ENCODE measurements at regions not wholly inside any gene's neighbourhood (a gene's known extent, or its start where the extent isn't known, plus 50 kb on each side); places are given as distances from the start of the nearest gene placed in this dataset.

DNA sequence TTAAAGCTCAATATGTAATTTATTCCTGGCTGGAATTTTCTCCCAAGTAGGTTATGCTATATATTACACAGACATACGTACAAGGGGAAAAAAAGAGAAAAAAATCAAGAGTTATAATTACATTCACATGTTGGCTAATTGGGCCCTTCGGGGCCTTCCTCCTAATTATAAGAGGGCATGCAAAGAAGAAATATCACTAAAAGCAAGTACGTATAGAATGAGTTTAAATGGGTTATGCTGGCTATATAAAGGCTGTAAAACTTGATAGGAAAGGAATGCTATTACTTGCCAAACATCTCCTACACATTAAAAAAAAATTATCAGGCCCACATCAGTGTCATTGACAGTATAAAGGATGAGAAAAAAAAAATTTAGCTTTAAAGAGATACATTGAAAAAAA lies 1396.1 kb upstream of the ADGRL4 start:
- intact Hi-C loops (cut with DNase I), result no loop called here
- Histone ChIP-seq H3K27me3 (no peaks in the 10 kb centered on the region), H3K9me3 (no peaks in the 10 kb centered on the region), H3K36me3 (no peaks in the 10 kb centered on the region), H3K4me1 (no peaks in the 10 kb centered on the region), H3K4me3 (no peak overlapping the region), H3K27ac (no peak overlapping the region)
- TF ChIP-seq POLR2A (IDR thresholded peaks at IDR 0.05) (no peak), POLR2AphosphoS5 (IDR thresholded peaks at IDR 0.05) (no peak), EP300 (IDR thresholded peaks at IDR 0.05) (no peak)
- TF ChIP-seq, protein P1, sequence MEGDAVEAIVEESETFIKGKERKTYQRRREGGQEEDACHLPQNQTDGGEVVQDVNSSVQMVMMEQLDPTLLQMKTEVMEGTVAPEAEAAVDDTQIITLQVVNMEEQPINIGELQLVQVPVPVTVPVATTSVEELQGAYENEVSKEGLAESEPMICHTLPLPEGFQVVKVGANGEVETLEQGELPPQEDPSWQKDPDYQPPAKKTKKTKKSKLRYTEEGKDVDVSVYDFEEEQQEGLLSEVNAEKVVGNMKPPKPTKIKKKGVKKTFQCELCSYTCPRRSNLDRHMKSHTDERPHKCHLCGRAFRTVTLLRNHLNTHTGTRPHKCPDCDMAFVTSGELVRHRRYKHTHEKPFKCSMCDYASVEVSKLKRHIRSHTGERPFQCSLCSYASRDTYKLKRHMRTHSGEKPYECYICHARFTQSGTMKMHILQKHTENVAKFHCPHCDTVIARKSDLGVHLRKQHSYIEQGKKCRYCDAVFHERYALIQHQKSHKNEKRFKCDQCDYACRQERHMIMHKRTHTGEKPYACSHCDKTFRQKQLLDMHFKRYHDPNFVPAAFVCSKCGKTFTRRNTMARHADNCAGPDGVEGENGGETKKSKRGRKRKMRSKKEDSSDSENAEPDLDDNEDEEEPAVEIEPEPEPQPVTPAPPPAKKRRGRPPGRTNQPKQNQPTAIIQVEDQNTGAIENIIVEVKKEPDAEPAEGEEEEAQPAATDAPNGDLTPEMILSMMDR (IDR thresholded peaks at IDR 0.05), result no peak
- no peak for DNase-seq
- 24 to 67% methylated on average over 3 of the region's 3 CpGs for WGBS, 2 donors

- Histone ChIP-seq H3K36me3 (no peaks in the 10 kb centered on the region), H3K27me3 (no peaks in the 10 kb centered on the region), H3K27ac (no peak overlapping the region), H3K9me3 (no peaks in the 10 kb centered on the region), H3K4me3 (no peak overlapping the region), H3K4me1 (no peaks in the 10 kb centered on the region)
- intact Hi-C loops (cut with DNase I), result no loop called here
- WGBS, 2 donors, result 25 to 67% methylated on average over 1 of the region's 1 CpG
- TF ChIP-seq EP300 (IDR thresholded peaks at IDR 0.05) (no peak), POLR2AphosphoS5 (IDR thresholded peaks at IDR 0.05) (no peak), POLR2A (IDR thresholded peaks at IDR 0.05) (no peak)
- TF ChIP-seq, protein P1 (IDR thresholded peaks at IDR 0.05), result no peak
- DNase-seq, result no peak
Observed at GRCh38 chr1:80401757-80402156, 1395.2 kb upstream of the ADGRL4 start.

- H3K27ac ChIP-seq, result no peak overlapping the region
- H3K36me3 ChIP-seq, result no peaks in the 10 kb centered on the region
- no peak for TF ChIP-seq POLR2A (IDR thresholded peaks at IDR 0.05)
- TF ChIP-seq POLR2AphosphoS5 (IDR thresholded peaks at IDR 0.05), result no peak
- TF ChIP-seq, protein P1 (IDR thresholded peaks at IDR 0.05), result no peak
- no peak for TF ChIP-seq EP300 (IDR thresholded peaks at IDR 0.05)
- intact Hi-C loops (cut with DNase I), result no loop called here
- H3K9me3 ChIP-seq, result no peaks in the 10 kb centered on the region
- no peak overlapping the region for H3K4me3 ChIP-seq
- H3K4me1 ChIP-seq, result no peaks in the 10 kb centered on the region
- DNase-seq, result no peak
- no peaks in the 10 kb centered on the region for H3K27me3 ChIP-seq
- 16 to 45% methylated on average over 3 of the region's 3 CpGs for WGBS, 2 donors
Observed at GRCh38 chr1:80392529-80392928, 1386.0 kb upstream of the ADGRL4 start.

DNA sequence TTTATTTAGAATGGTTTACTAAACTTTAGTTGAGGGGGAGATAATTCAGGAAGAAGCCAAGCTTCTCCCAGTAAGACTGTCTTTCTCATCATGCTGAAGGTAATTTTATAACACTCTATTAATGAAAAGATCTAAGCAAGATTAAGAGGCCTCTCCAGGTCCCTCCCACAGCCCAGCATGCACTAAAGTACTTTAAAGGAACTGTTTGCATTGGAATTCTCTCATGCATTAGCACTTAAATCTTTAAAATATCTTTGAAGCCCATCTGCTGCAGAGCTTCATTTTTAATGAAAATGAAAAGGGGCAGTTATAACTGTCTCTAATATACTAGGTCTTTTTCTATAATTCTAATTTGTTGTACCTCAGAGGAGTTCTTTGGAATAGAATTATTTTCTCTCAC lies 1379.1 kb upstream of the ADGRL4 start:
- Histone ChIP-seq H3K9me3 (no peaks in the 10 kb centered on the region), H3K4me3 (no peak overlapping the region), H3K36me3 (no peaks in the 10 kb centered on the region), H3K4me1 (no peaks in the 10 kb centered on the region), H3K27ac (no peak overlapping the region), H3K27me3 (no peaks in the 10 kb centered on the region)
- DNase-seq, result no peak
- intact Hi-C loops (cut with DNase I), result no loop called here
- TF ChIP-seq POLR2A (IDR thresholded peaks at IDR 0.05), result no peak
- no peak for TF ChIP-seq POLR2AphosphoS5 (IDR thresholded peaks at IDR 0.05)
- TF ChIP-seq EP300 (IDR thresholded peaks at IDR 0.05), result no peak
- TF ChIP-seq, protein P1 (IDR thresholded peaks at IDR 0.05), result no peak

- DNase-seq, result no peak
- Histone ChIP-seq H3K36me3 (no peaks in the 10 kb centered on the region), H3K4me3 (no peak overlapping the region), H3K4me1 (no peaks in the 10 kb centered on the region), H3K27me3 (no peaks in the 10 kb centered on the region), H3K27ac (no peak overlapping the region), H3K9me3 (no peaks in the 10 kb centered on the region)
- TF ChIP-seq, protein P1 (IDR thresholded peaks at IDR 0.05), result no peak
- TF ChIP-seq POLR2A (IDR thresholded peaks at IDR 0.05), result no peak
- intact Hi-C loops (cut with DNase I), result no loop called here
Observed at GRCh38 chr1:80384959-80385358, 1378.4 kb upstream of the ADGRL4 start.

All from sigmoid colon (tissue), 6 donors.